NCI-H1436 treated with DMSO at 0.1 percent for 48 hours (cell line): ENCODE measurements at regions not wholly inside any gene's neighbourhood (a gene's known extent, or its start where the extent isn't known, plus 50 kb on each side); places are given as distances from the start of the nearest gene placed in this dataset.

Source experiments
- DNase-seq: peaks from one replicate; lab custom pipeline; 2025; lab: John Stamatoyannopoulos, UW

DNA sequence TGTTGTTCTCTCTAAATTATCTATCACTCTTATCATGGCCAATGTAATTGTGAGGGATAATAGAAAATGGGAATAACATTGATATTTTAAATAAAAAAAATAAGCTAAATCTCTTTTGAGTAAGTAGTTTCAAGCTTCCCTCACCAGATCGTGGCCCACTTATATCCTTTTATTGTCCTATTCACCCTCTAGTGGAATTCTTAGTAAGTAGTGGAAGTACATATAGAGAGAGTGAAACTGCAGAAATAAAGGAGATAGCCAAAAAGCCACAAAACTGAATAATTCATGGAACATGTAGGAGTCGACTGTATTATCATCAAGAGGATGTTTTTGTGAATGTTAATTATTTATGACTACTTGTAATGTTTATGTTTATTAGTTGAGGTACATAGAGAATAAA, 66.1 kb upstream of the DTNA start:
- DNase-seq = no peak

DNA sequence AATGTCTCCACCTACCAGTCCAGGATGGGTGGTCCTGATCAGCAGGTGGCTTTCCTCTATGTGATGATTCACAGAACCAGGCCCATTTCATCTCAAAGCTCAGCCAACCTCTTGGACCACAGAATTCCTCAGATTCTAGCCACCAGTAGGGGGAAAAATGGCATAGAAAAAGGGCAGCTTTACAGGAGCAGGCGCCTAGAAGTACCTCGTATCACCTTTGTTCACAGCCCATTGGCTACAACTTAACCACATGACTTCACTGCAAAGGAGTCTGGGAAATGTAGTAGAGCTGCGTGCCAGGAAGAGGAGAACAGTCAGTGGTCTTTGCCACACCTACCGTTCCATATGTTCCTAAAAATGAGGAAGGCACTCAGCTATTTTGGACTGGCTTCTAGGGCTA, 62.8 kb upstream of the DTNA start:
- no peak for DNase-seq

DNA sequence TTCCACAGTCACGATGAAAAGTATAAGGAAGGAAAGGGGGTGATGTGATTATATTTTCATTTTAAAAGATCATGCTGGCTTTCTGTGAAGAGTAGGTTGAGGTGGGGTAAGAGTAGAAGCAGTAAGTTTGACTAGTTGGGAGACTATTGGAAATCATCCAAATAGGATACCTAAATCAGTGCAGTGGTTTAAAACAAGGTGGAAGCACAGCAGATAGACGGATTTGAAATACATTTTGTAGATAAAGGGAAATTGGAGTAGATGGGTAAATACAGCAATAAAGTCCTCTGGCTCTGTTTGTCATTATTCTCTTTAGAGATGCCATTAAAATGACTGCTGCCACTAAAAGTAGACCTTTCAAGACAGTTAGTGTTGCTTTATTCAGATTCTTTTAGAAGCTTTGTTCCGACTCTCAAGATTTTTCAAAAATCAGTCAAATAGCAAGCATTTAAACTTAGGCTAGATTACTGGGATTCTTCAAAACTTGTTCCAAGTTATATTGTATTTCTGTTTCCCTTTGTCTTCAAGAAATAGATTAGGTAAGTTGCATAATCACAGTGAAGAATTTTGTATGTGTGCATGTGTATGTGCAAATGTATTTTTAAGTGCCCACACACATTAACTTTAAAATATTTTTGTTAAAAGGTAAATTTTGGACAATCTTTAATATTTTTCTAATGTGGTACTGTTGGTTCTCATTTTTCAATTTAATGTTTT, 61.7 kb upstream of the DTNA start:
- DNase-seq = no peak

DNA sequence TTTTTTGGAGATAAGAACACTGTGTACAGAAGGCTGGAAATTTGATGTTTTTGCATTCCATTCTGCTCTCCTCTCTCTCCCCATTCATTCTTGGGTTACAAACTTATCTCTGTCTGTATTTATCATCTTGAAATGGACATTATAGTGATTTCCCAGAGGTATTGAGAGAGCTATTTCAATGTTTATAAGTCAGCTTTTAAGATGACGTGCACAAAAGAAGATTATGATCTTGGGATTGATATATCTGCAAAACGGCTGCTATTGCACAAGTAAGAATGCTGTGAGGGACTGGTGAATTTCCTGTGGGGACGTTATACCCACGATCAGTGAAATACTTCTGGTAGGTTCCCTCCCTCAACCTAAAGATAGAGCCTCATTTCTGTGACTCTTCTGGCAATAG, 61.0 kb upstream of the DTNA start:
- DNase-seq = no peak

DNA sequence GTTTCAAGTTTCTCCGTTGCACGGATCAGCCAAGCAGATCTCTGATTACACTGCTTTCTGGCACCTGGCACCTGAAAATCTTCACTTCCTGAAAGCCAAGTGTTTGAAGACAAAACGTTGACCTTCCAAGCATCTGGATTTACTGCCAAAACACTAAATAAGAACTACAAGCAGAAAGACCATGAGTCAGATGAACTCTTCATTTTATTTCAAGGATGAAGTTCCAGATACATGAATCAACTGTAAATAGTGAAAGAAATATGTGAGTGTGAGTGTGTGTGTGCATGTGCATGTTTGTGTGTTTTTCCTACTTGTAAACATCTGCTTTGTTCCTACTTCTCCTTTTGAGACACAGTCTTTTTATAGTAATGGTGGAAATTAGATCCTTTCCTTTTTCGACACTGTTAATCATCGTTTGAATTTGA, 60.0 kb upstream of the DTNA start:
- DNase-seq = no peak

DNA sequence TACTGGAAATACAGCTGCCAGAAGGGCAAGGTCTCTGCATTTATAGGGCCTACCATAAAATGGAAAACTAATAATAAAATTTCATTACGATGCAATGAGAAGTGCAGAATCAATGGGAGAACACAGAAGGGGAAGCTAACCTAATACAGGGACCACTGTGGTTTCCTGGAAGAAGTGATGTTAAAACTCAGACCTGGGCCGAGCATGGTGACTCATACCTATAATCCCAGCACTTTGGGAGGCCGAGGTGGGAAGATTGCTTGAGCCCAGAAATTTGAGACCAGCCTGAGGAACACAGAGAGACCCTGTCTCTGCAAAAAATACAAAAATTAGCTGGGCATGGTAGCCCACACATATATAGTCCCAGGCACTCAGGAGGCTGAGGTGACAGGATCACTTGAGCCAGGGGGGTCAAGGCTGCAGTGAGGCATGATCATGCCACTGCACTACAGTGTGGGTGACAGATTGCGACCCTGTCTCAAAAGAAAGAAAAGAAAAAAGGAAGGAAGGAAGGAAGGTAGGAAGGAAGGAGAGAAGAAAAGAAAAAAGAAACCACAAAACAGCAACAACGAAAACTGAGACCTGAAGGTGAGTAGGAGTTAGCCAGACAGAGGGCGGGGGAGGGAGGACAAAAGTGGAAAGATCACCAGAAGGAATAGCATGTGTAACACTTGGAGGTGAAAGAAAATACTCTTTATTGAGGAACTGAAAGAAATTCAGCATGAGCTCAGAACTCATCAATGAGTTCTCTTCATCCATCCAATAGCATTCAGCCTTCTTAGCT, 58.3 kb upstream of the DTNA start:
- no peak for DNase-seq

DNA sequence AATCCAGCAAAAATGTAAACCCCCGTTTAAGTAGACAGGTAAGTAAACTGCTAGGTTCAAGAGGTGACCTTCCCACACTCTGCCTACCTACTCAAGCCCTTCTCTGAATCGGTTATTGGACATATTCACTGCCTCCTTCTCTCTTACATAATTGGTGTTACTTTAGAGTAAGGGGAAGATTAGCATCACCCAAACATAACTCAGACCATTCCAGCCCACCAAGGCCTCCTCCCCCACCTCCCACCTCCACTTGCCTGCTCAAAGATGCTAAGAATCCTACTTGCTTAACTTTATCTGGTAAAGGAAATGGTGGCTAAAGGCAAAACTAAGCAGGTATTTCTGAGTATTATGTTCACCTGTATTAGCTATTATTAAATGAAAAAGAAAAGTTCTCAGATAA, 55.0 kb upstream of the DTNA start:
- no peak for DNase-seq

DNA sequence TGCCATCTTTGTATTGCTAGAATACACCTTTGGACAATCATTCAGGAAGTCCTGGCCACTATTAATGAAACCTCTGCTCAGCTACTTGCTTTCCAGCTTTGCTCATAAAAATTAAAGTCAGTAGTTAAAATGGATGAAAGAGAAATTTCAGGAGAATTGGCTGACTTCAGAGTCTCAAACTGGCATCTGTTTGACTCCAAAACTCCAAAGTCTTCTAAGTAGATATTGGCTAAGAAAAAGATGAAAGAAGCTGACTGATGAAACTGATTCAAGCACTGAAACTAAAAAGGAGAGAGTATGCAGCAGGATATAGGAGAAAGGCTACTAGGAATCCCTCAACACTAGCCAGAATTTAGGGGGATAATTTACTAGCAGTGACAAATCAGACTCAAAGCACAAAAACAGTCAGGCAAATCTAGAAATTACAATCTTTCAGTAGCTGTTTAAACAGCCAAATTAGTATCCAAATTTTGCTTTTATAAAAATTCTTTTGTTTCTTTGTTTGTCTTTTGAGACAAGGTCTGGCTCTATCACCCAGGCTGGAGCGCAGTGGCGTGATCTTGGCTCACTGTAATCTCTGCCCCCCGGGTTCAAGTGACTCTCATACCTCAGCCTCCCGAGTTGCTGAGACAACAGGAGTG, 52.1 kb upstream of the DTNA start:
- no peak for DNase-seq

DNA sequence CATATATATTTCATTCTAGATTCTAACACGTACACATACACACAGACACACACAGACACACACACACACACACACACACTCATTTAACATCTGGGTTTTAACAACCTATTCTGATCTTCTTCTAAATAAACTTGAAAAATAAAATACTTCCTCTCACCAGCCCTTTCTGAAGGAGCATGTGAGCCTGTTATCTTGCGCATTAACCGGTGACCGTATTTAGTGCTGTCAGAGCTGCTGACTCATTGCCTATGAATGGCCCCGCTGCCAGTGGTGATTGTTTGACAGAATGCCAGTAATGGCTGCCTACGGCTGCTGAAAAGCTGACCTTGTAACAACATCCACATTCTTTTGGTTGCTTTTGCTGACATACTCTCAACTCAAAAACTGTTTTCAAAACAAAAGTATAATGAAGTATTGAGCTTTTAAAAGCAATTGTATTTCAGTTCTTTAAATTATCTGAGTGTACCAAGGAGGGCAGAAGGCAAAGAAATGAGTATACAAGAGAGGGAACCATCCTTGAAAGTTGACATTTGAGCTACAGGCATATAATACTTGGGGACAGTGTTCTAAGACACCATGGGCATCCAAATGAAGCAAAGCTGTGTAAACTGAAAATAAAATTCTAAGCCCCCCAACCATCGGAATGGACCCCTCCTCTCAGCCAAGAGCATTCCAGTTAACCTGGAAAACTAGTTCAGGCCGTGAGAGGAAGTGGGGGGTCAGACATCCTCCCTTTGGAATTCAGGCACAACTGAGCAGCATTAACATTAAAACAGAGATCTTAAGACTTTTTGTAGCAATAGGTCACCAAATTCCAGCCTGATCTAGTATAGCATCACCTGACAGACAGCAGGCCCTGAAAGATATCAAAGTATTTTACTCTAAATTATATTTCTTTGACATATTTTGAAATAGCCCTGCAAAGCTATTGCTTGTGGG, 50.2 kb upstream of the DTNA start:
- peak; percentile 68 for DNase-seq
